HG02870 (cell line): ENCODE measurements at regions not wholly inside any gene's neighbourhood (a gene's known extent, or its start where the extent isn't known, plus 50 kb on each side); places are given as distances from the start of the nearest gene placed in this dataset.
"Not testable (repeated sequence)": the region's sequence is repeated elsewhere in the genome, so short reads cannot be mapped to it uniquely, and the experiment has no call there.

ENCODE experiments used
- ATAC-seq: cut with Tn5 transposase; IDR thresholded peaks from one replicate; pipeline ENCODE4 v1.9.1; 2021; ENCODE audit warnings: mild to moderate bottlenecking, moderate library complexity; ENCODE audit not compliant: unreplicated experiment

GRCh38 chr13:83498481-83499190 lies 383.6 kb downstream of the SLITRK1 start:
- ATAC-seq = no peak

DNA sequence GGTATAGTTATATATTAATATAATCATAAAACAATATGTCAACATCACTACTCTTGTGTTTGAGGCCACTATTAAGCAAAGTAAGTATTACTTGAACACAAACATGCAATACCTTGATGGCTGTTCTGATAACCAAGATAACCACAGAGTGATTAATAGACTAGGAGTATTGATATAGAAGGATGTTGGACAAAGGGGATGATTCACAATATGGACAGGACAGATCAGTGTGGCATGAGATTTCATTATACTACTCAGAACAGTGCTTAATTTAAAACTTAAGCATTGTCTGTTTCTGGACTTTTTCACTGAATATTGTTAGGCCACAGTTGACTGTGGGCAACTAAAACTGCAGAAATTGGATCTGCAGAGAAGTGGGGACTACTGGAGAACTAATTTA lies 384.2 kb downstream of the SLITRK1 start:
- ATAC-seq = no peak

GRCh38 chr13:83496501-83496900 lies 385.8 kb downstream of the SLITRK1 start:
- no peak for ATAC-seq

DNA sequence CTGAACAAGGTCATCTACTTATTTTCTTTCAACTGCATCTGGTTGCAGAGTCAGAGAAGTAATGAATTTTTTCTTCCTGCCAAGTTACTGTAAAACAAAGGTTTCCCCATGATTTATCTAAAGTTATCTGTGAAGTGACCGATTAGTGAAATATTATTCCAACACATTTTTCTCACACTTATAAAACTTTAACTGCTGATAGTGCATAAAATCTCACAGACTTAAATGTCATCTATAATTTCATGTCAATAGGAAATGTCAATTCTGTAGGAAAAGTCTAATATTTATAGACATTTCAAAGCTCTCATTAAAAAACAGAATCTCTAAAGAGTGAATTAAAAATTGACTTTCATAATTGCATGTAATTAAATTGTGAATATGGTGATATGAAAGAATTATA lies 397.2 kb downstream of the SLITRK1 start:
- ATAC-seq = no peak

- no peak for ATAC-seq
These were observed 411.3 kb downstream of the SLITRK1 start for GRCh38 chr13:83471011-83471410.

DNA sequence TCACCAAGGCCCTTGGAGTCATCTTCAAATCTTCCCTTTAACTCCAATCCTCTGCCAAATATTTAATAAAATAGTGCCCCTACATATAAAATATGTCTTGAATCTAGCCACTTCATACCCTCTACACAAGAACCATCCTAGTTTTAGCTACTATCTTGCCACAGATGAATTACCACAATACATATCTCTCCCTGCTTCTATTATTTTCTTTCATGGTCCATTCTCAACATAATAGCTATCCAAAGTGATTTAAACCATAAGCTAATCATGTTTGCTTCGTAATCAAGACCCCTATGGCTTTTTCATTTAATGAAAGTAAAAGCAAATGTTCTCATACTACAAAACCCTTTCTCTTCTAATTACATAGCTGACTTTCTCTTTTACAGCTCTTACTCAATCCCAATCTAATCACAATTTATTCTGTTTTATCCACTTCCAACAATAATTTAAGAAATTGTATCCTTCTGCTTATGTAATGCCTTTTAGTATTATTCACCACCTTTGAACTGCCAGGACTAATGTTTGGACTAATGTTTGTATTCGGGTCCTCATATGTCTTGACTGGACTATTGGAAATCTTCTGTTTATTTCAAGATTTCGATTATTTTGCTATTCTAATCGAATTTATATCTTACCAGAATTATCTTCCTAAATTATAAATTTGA lies 412.0 kb downstream of the SLITRK1 start:
- no peak for ATAC-seq

- no peak for ATAC-seq
These were observed 428.6 kb downstream of the SLITRK1 start for GRCh38 chr13:83453723-83454122.

DNA sequence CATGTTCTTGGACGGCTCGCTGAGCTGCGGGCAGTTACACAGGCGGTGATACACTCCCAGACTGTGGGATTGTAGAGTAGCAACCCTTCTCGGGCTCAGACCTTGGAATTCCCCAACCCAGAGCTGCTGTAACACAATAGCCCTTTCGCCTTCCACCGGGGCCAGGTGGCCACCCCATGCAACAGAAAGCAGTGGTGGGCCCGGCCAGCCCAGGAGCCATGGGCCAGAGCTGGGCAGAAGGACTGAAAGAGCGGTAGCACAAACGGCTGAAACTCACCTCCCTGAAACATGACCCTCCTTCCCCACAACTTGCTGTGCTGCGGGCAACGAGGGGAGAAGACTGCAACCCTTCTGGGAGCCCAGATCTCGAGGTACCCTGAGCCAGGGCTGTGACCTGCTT lies 429.0 kb downstream of the SLITRK1 start:
- ATAC-seq = no peak

- ATAC-seq = no peak
These were observed 429.9 kb downstream of the SLITRK1 start for GRCh38 chr13:83452292-83452950.

DNA sequence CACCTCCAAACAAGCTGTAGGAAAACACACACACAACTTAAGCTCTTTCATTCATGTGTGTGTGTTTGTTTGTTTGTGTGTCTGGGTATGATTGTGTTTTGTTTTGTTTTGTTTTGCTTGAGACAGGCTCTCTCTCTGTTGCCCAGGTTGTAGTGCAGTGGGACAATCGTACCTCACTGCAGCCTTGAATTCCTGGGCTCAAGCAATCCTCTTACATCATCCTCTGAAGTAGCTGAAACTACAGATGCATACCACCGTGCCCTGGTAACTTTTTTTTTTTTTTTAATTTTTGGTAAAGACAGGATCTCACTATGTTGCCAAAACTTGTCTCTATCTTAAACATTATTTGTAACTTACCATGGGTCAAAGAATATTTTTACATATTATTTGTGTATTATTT lies 431.7 kb downstream of the SLITRK1 start:
- no peak for ATAC-seq

- ATAC-seq = no peak
These were observed 432.4 kb downstream of the SLITRK1 start for GRCh38 chr13:83449668-83450395.

- ATAC-seq = no peak
These were observed 441.8 kb downstream of the SLITRK1 start for GRCh38 chr13:83440465-83440864.

- ATAC-seq = not testable (repeated sequence)
These were observed 442.8 kb downstream of the SLITRK1 start for GRCh38 chr13:83439464-83439863.

- ATAC-seq = no peak
These were observed 458.4 kb downstream of the SLITRK1 start for GRCh38 chr13:83423861-83424260.

DNA sequence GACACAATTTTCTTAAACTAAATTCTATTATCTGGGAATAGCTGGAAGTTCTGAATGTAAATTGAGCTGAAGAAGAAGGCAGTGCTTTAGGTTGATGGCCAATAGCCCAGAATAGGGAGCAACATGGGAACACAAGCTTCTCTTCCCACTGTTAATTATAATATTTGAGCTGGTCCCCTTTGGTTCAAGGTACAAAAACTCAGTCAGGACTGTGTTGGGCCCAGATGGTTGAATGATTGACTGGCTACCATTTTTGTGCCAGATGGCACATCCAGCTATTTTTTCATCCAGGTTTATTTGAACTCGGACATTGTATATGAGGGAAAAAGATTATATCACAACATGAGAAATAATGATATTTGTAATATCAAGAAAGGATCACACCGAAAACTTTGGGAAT lies 458.9 kb downstream of the SLITRK1 start:
- no peak for ATAC-seq

DNA sequence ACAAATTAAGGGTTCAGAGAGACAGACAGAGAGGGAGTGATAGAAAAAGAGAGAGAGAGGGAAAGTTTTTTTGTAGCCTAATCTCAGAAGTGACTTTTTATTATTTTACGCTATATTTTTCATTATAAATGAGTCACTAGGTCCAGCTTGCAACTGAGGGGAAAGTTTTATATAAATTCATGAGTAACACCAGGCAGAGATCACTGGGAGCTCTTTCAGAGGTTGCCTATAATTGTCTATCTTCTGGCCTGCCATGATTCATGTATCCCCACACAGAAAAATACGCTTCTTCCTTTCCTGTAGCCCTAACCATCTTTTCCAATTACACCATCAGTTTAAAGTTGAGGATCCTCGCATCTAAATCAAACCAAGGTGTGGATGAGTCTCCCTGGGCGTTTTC lies 467.9 kb downstream of the SLITRK1 start:
- no peak for ATAC-seq

DNA sequence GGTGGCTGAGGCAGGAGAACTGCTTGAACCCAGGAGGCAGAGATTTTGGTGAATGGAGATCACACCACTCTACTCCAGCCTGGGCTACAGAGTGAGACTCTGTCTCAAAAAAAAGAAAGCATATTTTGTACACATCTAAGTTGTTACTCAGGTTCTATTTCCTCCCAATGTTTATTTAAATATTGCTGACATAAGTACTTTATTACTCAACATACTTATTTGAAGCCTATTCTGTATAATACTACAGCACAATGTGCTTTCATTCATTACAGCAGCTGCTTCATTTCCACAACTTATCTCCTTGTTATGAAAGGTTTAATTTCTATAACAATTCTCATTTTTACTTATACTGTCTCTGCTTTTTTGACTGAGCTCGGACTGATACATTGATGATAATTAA lies 495.7 kb downstream of the SLITRK1 start:
- ATAC-seq = no peak

DNA sequence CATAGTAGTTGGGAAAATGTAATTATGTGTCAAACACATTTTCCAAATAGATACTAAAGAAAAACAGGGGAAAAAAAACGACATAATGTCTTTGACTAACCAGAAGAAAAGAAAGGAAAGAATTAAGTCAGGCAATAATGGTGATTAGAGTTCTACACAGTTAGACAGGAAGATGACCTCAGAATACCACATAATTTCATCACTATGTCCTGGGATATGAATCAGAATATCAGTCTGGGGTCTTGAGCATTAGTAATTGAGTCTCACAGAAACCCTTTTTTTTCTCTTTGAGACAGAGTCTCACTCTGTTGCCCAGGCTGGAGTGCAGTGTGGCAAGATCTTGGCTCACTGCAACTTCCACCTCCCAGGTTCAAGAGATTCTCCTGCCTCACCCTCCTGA lies 503.4 kb downstream of the SLITRK1 start:
- no peak for ATAC-seq

- no peak for ATAC-seq
These were observed 504.8 kb downstream of the SLITRK1 start for GRCh38 chr13:83377491-83377890.

DNA sequence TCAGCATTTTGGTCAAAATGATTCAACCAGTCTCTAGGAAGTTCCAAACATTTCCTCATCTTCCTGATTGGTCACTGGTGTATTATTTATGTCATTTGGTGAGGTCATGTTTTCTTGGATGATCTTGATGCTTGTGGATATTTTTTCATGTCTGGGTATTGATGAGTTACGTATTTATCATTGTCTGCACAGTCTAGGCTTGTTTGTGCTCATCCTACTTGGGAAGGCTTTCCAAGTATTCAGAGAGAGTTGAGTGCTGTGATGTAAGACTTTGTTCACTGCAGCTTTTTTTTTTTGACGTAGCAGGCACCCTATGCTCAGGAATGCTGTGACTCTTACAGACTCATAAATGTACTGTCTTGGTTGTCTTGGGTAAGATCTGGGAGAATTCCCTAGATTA lies 509.5 kb downstream of the SLITRK1 start:
- no peak for ATAC-seq

GRCh38 chr13:83365723-83366122 lies 516.6 kb downstream of the SLITRK1 start:
- ATAC-seq = no peak

DNA sequence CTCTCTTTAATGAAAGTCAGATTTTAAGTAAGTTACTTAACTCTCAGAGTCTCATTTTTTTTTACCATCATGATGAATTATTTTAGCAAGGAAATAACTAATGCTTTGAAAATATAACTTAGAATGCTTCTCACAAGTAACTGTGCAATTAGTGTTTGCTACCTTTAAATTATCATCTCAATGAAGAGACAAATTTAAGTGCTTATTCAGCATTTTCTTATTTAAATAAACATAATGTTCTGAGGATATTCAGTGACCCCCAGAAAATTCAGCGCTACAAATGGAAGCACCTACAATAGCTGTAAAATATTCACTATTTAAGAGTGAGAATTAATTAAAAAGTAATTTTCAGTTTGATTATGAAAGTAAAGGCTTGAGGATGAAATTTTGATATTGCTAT lies 527.2 kb downstream of the SLITRK1 start:
- no peak for ATAC-seq
